ENCODE measurements at regions not wholly inside any gene's neighbourhood (a gene's known extent, or its start where the extent isn't known, plus 50 kb on each side); places are given as distances from the start of the nearest gene placed in this dataset.

DNA sequence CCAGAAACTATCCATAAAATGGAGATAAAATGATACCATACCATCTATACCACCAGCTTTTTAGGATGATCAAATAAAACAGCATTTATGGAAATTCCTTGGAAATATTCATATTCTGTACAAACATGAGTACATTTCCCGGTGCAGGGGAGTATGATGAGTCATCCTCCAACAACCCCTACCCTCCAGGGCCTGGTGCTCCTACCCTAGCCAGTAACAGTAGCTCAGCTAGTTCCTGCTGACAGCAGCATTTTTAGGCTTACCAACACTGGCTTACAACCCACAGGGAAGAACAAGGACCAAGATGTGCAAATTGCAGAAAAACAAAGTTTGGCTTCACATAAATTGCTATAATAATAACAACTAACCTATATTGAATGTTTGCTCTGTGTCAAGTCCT lies 406.2 kb upstream of the CADM1 start:
- Histone ChIP-seq H3K9me3 (no peaks in the 10 kb centered on the region), H3K27me3 (no peaks in the 10 kb centered on the region), H3K27ac (no peak overlapping the region), H3K4me3 (no peak overlapping the region), H3K4me1 (no peaks in the 10 kb centered on the region), H3K36me3 (no peaks in the 10 kb centered on the region)
- ATAC-seq = no peak
- WGBS, 2 donors (ENCODE audit: low coverage in 1 of 2) = 73 to 75% methylated on average over 1 of the region's 1 CpG
- TF ChIP-seq, protein P1, sequence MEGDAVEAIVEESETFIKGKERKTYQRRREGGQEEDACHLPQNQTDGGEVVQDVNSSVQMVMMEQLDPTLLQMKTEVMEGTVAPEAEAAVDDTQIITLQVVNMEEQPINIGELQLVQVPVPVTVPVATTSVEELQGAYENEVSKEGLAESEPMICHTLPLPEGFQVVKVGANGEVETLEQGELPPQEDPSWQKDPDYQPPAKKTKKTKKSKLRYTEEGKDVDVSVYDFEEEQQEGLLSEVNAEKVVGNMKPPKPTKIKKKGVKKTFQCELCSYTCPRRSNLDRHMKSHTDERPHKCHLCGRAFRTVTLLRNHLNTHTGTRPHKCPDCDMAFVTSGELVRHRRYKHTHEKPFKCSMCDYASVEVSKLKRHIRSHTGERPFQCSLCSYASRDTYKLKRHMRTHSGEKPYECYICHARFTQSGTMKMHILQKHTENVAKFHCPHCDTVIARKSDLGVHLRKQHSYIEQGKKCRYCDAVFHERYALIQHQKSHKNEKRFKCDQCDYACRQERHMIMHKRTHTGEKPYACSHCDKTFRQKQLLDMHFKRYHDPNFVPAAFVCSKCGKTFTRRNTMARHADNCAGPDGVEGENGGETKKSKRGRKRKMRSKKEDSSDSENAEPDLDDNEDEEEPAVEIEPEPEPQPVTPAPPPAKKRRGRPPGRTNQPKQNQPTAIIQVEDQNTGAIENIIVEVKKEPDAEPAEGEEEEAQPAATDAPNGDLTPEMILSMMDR (IDR thresholded peaks at IDR 0.05) = no peak
- TF ChIP-seq POLR2A (IDR thresholded peaks at IDR 0.05) = no peak
- TF ChIP-seq POLR2AphosphoS5 (IDR thresholded peaks at IDR 0.05) = no peak
- TF ChIP-seq EP300 (IDR thresholded peaks at IDR 0.05) = no peak

GRCh38 chr11:115906171-115906570 lies 402.0 kb upstream of the CADM1 start:
- 51 to 89% methylated on average over 2 to 3 of the region's 3 CpGs for WGBS, 2 donors (ENCODE audit: low coverage in 1 of 2)
- H3K36me3 ChIP-seq = no peaks in the 10 kb centered on the region
- ATAC-seq = no peak
- H3K27me3 ChIP-seq = no peaks in the 10 kb centered on the region
- no peak overlapping the region for H3K4me3 ChIP-seq
- H3K9me3 ChIP-seq = no peaks in the 10 kb centered on the region
- no peak overlapping the region for H3K27ac ChIP-seq
- H3K4me1 ChIP-seq = no peaks in the 10 kb centered on the region
- TF ChIP-seq POLR2AphosphoS5 (IDR thresholded peaks at IDR 0.05) (no peak), POLR2A (IDR thresholded peaks at IDR 0.05) (no peak), EP300 (IDR thresholded peaks at IDR 0.05) (no peak)

DNA sequence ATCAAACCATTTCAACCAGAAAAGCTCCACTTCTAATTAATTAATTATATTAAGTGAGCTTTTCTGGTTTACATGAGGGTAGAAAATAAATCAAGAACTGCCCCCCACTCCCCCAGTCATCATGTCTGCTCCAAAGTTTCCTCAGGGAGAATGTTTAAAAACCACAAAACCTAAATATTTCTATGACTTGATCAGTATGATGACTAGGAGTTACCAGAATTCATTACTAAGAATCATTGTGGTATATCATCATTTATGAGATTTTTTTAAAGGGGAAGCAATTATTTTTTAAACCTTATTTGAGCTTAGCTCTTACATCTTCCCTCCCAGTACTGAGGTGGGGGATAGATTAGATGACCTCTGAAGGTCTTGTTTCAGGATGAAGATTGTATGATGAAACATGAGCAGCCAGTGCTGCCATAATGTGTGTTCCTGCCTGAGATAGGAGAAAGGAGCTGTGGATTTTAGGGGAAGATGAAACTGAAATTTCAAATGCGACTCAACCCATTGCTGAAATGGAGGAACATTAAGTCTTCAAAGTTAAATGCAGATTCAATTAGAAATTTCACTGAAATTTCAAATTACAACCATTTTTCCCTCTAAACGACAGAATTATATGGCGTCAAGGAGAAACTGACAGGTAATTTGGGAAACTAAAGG lies 401.3 kb upstream of the CADM1 start:
- 87 to 89% methylated on average over 3 of the region's 3 CpGs for WGBS, 2 donors (ENCODE audit: low coverage in 1 of 2)

DNA sequence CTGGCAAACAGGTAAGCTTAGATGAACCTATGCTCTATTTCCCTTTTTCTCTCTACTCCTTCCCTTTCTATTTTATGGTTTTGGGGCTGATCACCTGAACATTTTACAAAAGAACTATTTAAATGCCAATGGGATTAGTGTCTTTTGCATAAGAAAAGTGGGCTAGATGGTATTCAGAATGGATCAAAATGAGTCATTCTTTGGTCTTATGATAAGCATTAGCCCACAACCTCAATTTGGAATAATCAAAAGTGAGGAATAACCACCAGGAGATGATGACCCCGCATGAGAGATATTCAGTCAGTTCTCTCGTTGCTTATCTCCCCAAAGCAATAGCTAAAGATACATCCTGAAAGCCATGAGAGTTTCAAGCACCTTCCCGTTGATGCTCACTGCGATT lies 399.0 kb upstream of the CADM1 start:
- Histone ChIP-seq H3K4me1 (no peaks in the 10 kb centered on the region), H3K36me3 (no peaks in the 10 kb centered on the region), H3K9me3 (no peaks in the 10 kb centered on the region), H3K27ac (no peak overlapping the region), H3K27me3 (no peaks in the 10 kb centered on the region), H3K4me3 (no peak overlapping the region)
- 87 to 93% methylated on average over 4 of the region's 4 CpGs for WGBS, 2 donors (ENCODE audit: low coverage in 1 of 2)
- no peak for TF ChIP-seq POLR2A (IDR thresholded peaks at IDR 0.05)
- TF ChIP-seq POLR2AphosphoS5 (IDR thresholded peaks at IDR 0.05) = no peak
- TF ChIP-seq, protein P1 (IDR thresholded peaks at IDR 0.05) = no peak
- TF ChIP-seq EP300 (IDR thresholded peaks at IDR 0.05) = no peak
- ATAC-seq = no peak

More for the DNA sequence above, 401.3 kb upstream of the CADM1 start:
- no peak for ATAC-seq
- Histone ChIP-seq H3K27ac (no peak overlapping the region), H3K27me3 (no peaks in the 10 kb centered on the region), H3K4me1 (no peaks in the 10 kb centered on the region), H3K9me3 (no peaks in the 10 kb centered on the region), H3K4me3 (no peak overlapping the region), H3K36me3 (no peaks in the 10 kb centered on the region)
- TF ChIP-seq POLR2A (IDR thresholded peaks at IDR 0.05) = no peak
- no peak for TF ChIP-seq EP300 (IDR thresholded peaks at IDR 0.05)
- TF ChIP-seq POLR2AphosphoS5 (IDR thresholded peaks at IDR 0.05) = no peak
- TF ChIP-seq, protein P1 (IDR thresholded peaks at IDR 0.05) = no peak

DNA sequence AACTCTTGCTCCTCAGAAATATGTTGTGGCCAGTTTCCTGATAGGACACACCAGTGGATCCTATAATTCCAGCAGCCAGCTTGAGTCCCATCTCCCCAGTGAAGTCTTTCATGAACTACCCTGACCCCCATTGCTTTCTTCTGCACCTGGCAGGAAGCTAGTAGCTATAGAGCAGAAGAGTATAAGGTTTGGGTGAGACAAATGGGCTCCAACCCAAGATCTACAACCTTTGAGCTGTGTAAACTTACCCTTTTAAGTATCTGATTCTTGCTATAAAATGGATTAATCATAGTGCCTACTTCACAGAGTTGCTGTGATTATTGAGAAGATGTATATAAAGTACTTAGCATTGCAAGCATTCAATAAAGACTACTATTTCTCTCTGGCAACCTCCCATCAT lies 396.9 kb upstream of the CADM1 start:
- Histone ChIP-seq H3K9me3 (no peaks in the 10 kb centered on the region), H3K27me3 (no peaks in the 10 kb centered on the region), H3K36me3 (no peaks in the 10 kb centered on the region), H3K27ac (no peak overlapping the region), H3K4me3 (no peak overlapping the region), H3K4me1 (no peaks in the 10 kb centered on the region)
- TF ChIP-seq EP300 (IDR thresholded peaks at IDR 0.05) = no peak
- TF ChIP-seq POLR2AphosphoS5 (IDR thresholded peaks at IDR 0.05) = no peak
- TF ChIP-seq POLR2A (IDR thresholded peaks at IDR 0.05) = no peak
- TF ChIP-seq, protein P1 (IDR thresholded peaks at IDR 0.05) = no peak
- ATAC-seq = no peak

All from gastroesophageal sphincter (tissue), 4 donors.